OCI-LY3 (cell line): ENCODE measurements at regions not wholly inside any gene's neighbourhood (a gene's known extent, or its start where the extent isn't known, plus 50 kb on each side); places are given as distances from the start of the nearest gene placed in this dataset.

Experiments
- H2AFZ ChIP-seq: fragments of 200-600, 300-600 bp; shearing (Covaris generic); 2 replicates; pipeline ENCODE4 v1.6.0; 2014; ENCODE audit warnings: antibody characterized with exemption, low read depth, low read length
- H3K27ac ChIP-seq: fragments of 200-600, 300-600 bp; sonication (generic); 2 replicates; pipeline ENCODE4 v1.5.1; 2014; ENCODE audit warnings: mild to moderate bottlenecking, low read length, moderate library complexity, mixed read lengths
- H3K27me3 ChIP-seq: fragments of 200-600, 300-600 bp; sonication (generic); 2 replicates; pipeline ENCODE4 v1.6.1; 2014; ENCODE audit warnings: low read depth, low read length, mixed read lengths
- H3K36me3 ChIP-seq: fragments of 200-600, 300-600 bp; sonication (generic); replicated peaks from 2 replicates; pipeline ENCODE3; 2014; ENCODE audit warnings: low read depth, low read length, mixed read lengths
- H3K4me1 ChIP-seq: fragments of 300-600, 200-600 bp; sonication (generic); 2 replicates; pipeline ENCODE4 v1.6.1; 2014; ENCODE audit warnings: low read length, mixed read lengths
- H3K4me2 ChIP-seq: fragments of 200-600, 300-600 bp; sonication (generic); 2 replicates; pipeline ENCODE4 v1.6.1; 2014; ENCODE audit warnings: low read length, mixed read lengths
- H3K4me3 ChIP-seq: fragments of 300-600, 200-600 bp; sonication (generic); 2 replicates; pipeline ENCODE4 v1.5.1; 2014; ENCODE audit warnings: antibody characterized with exemption, mild to moderate bottlenecking, low read length, moderate library complexity
- H3K79me2 ChIP-seq: fragments of 300-600, 200-600 bp; shearing (Covaris generic); 2 replicates; pipeline ENCODE4 v1.6.1; 2014; ENCODE audit warnings: mild to moderate bottlenecking, low read length, mixed read lengths
- H3K9ac ChIP-seq: fragments of 300-600, 200-600 bp; shearing (Covaris generic); 2 replicates; pipeline ENCODE4 v1.6.0; 2014; ENCODE audit warnings: mild to moderate bottlenecking, low read length, moderate library complexity
- H3K9me3 ChIP-seq: fragments of 200-600, 300-600 bp; shearing (Covaris generic); 2 replicates; pipeline ENCODE4 v1.6.1; 2014; ENCODE audit warnings: low read length, mixed read lengths; ENCODE audit not compliant: insufficient read depth
- H4K20me1 ChIP-seq: fragments of 200-600, 300-600 bp; sonication (generic); 2 replicates; pipeline ENCODE4 v1.6.1; 2016; ENCODE audit warnings: low read length, mixed read lengths; ENCODE audit not compliant: insufficient read depth
- CTCF ChIP-seq: fragments of 200-600, 300-600 bp; sonication (generic); IDR thresholded peaks from 2 replicates; pipeline ENCODE4 v1.5.1; 2014; ENCODE audit warnings: antibody characterized with exemption, low read length, low read depth
- EZH2phosphoT487 ChIP-seq: fragments of 200-600 bp; shearing (Covaris generic); IDR thresholded peaks from 2 replicates; pipeline ENCODE4 v1.6.1; 2018; ENCODE audit warnings: antibody characterized with exemption, mixed run types, low read depth

DNA sequence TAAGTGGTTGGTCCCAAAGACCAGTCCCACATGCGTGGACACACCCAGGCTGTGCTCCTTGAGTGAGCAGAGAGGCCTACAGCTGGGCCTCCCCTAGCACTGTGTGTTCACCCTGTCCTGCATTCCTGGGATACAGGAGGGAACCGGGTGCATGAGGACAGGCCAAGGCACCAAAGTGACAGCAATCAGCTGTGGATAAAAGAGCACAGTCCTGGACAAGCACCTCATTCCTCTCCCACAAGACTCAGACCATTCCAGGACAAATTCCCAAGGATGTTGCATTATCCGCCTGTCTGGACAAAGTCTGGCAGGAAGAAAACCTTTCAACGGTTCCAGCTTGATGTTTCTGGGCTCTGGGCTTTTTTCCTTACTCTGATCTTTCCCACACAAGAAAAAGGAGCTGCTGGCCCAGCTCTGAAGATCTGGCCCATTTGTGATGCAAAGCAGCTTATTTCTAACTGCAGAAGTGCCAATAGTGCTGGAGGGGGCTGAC is 273.2 kb downstream of the ENC1 start:
- H3K79me2 ChIP-seq = no peaks in the 10 kb centered on the region
- H3K36me3 ChIP-seq = no peaks in the 10 kb centered on the region
- H2AFZ ChIP-seq = no peak overlapping the region
- no peak overlapping the region for H3K9ac ChIP-seq
- H3K4me3 ChIP-seq = no peak overlapping the region
- no peak overlapping the region for H3K27ac ChIP-seq
- H3K27me3 ChIP-seq = no peaks in the 10 kb centered on the region
- H3K4me2 ChIP-seq = no peak overlapping the region
- TF ChIP-seq EZH2phosphoT487 (no peak), CTCF (no peak)
- no peaks in the 10 kb centered on the region for H4K20me1 ChIP-seq
- H3K9me3 ChIP-seq = no peaks in the 10 kb centered on the region
- H3K4me1 ChIP-seq = no peaks in the 10 kb centered on the region

- Histone ChIP-seq H3K27me3 (no peaks in the 10 kb centered on the region), H3K79me2 (no peaks in the 10 kb centered on the region), H3K4me1 (no peaks in the 10 kb centered on the region), H3K9ac (no peak overlapping the region), H3K4me3 (no peak overlapping the region), H2AFZ (no peak overlapping the region), H4K20me1 (no peaks in the 10 kb centered on the region), H3K27ac (no peak overlapping the region), H3K36me3 (no peaks in the 10 kb centered on the region), H3K9me3 (no peaks in the 10 kb centered on the region), H3K4me2 (no peak overlapping the region)
- TF ChIP-seq CTCF (no peak), EZH2phosphoT487 (no peak)
These were observed 274.8 kb downstream of the ENC1 start for GRCh38 chr5:74365723-74366122.

GRCh38 chr5:74364507-74364906 is 276.0 kb downstream of the ENC1 start:
- no peak for TF ChIP-seq CTCF
- Histone ChIP-seq H3K9ac (no peak overlapping the region), H2AFZ (no peak overlapping the region), H4K20me1 (no peaks in the 10 kb centered on the region), H3K4me3 (no peak overlapping the region), H3K79me2 (no peaks in the 10 kb centered on the region), H3K4me2 (no peak overlapping the region), H3K27ac (no peak overlapping the region), H3K27me3 (no peaks in the 10 kb centered on the region), H3K4me1 (no peaks in the 10 kb centered on the region), H3K36me3 (no peaks in the 10 kb centered on the region), H3K9me3 (no peaks in the 10 kb centered on the region)

DNA sequence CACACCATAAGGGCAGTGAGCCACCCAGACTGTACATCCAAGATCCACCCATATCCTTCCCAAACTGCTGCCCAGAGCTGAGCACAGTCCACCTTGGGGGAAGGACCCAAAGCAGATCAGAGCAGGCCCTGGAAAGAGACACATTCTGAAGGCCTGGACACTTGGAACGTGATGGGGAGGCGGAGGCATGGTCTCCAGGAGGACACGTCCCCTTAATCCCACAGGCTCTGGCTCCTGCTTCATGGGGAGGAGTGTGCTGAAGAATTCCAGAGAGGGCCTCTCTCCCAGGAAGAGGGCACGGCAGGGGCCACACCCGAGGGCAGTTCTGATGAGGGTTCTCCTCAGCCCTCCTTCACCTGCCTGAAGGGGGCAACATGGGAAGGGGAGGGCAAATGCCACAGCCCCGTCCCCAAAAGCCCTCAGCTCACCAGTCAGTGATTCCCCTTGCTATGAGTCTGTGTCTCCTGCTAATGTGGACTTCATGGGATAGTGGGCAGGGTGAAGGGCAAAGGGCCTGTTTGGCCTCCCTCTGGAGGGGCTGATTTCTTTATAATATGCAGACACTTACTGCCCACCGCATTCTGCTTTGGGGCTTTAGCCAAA is 276.8 kb downstream of the ENC1 start:
- H3K79me2 ChIP-seq = no peaks in the 10 kb centered on the region
- TF ChIP-seq CTCF (no peak), EZH2phosphoT487 (no peak)
- H3K9me3 ChIP-seq = no peaks in the 10 kb centered on the region
- H2AFZ ChIP-seq = no peak overlapping the region
- H4K20me1 ChIP-seq = no peaks in the 10 kb centered on the region
- H3K36me3 ChIP-seq = no peaks in the 10 kb centered on the region
- no peak overlapping the region for H3K4me2 ChIP-seq
- no peak overlapping the region for H3K9ac ChIP-seq
- no peak overlapping the region for H3K4me3 ChIP-seq
- no peaks in the 10 kb centered on the region for H3K4me1 ChIP-seq
- no peaks in the 10 kb centered on the region for H3K27me3 ChIP-seq
- H3K27ac ChIP-seq = no peak overlapping the region
